Stimulated activated CD4-positive, alpha-beta T cell treated with anti-CD3 and anti-CD28 coated beads, TNF-alpha, amount 100 ng/mL, for 4 hours (primary cell): ENCODE measurements at regions not wholly inside any gene's neighbourhood (a gene's known extent, or its start where the extent isn't known, plus 50 kb on each side); places are given as distances from the start of the nearest gene placed in this dataset.

Experiments
- DNase-seq, 3 experiments: peaks; one replicate each; pipeline ENCODE4 v3.0.0-alpha.2; 2020; ENCODE audit warnings: low read depth in 3 of 3

- DNase-seq = no peak
Measured at GRCh38 chr4:138689593-138689992, 326.0 kb upstream of the NOCT start.

DNA sequence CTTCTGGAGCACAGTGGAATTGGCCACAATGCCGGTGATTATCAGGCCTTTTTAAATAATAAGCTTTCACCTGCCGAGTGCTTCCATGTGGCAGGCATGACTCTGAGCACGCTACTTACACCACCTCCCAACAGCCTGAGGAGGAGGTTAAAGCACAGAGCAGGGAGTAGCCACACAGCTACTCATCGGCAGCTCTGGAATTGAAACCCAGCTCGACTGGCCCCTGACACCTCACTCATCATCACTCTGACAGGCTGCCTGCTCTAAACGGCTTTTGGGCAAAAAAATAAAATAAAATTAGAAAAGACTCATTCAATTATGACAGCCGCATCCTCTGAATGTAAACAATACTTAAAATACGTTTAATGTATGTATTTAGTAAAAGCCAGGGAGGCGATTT lies 326.4 kb upstream of the NOCT start:
- DNase-seq = no peak

- no peak for DNase-seq
Measured at GRCh38 chr4:138688408-138689085, 327.0 kb upstream of the NOCT start.

GRCh38 chr4:138686106-138686835 lies 329.3 kb upstream of the NOCT start:
- DNase-seq = no peak

DNA sequence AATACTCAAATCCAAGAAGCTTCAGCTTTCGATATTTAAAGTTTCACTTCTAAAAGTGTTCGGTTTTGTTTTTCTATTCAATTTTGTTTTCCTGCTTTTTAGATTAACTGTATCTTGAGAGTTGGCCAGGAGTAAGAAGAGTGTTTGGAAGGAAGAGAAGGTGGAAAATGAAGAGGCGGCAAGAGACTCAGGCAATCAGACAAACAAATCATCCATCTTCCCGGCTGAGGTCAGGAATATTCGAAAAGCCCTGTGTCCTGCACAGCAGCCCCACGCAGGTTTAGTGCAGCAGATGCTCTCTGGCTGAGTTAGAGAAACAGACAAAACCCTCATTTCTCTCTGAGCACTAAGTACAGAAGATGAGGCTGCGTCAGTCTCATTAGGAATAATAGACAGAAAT lies 330.3 kb upstream of the NOCT start:
- no peak for DNase-seq

DNA sequence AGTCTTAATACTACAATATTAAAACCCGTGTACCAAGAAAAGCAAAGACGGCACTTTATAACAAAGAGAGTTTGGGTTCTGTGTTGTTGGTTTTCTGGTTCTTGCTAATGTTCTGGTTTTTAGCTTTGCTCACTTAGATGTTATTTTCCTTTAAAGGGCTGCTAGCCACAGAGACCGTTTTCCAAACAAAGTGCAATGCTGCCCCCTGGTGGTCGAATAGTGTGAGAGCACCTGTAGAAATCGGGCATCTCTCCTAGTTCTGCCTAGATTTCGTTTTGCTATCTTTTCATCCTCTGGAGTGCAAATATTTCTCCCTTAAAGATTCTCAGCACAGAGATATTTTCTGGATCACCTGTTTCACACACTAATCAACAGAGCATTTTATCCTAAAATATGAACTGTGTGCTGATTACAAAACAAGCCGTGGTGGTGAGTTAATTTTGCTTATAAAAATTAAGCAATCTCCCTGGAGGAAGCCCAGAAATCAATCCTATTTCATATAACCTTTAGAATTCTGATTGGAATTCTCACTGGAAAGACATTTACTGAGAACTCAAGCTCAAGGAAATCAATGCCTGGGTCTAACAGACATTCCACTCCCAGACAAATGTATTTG lies 334.5 kb upstream of the NOCT start:
- peak; percentile 17 to 57 (median 48) for DNase-seq

GRCh38 chr4:138680256-138680655 lies 335.3 kb upstream of the NOCT start:
- no peak for DNase-seq

- DNase-seq = no peak
Measured at GRCh38 chr4:138678985-138679746, 336.4 kb upstream of the NOCT start.

DNA sequence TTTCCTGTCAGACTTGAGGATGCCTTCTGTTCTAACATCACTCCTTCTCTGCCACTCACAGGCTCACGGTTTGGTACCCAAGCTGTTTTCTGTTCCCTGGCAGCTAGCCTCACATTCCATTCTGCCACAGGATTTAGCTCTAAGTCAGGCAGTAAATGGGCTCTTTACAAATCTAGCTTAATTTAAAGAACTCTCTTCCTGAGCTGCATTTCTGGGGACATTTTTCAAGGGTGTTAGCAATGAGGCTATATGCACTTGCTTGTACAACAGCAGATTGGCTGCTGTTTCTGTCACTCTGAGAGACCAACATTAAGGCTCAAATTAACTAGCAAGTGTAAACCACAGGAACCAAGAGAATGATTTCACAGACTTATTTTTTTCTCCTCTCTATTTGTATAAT lies 337.8 kb upstream of the NOCT start:
- DNase-seq = no peak

GRCh38 chr4:138677212-138677611 lies 338.4 kb upstream of the NOCT start:
- no peak for DNase-seq

- no peak for DNase-seq
Measured at GRCh38 chr4:138675685-138676084, 339.9 kb upstream of the NOCT start.

DNA sequence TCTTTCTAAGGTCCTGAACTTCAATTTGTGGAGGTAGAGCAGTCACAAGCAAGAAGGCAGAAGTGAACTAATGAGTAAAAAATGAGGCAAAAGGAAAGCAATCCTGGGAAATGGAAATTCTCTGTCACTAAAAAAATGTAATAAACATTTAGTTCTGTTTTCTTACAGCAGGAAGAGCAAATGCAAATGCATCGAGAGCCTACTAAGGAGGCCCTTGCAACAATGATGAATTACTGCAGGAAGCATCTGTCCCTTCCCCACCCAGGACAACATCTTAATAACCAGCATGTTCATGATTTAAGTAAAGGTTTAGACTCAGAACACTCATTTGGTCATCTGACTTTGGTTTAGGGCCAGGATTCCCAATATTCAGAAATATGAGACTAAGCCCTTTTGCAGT lies 341.4 kb upstream of the NOCT start:
- no peak for DNase-seq

DNA sequence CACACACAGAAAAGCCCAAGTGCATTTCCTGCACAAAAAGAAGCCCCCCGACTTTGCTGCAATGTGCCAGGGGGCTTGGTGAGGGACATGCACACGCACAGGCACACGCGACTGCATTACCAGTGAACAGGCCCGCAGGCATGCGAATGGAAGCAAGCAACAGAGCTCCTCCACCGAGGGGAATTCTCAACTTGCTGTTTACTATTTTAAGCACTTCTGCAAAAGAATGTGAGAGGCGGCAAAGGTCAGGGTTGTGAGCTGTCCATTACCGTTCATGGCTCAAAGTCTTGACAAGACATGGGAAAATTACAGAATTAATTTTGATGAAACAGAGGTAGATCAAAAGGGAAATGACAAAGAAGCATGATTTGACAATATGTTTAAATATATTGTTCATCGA lies 342.5 kb upstream of the NOCT start:
- no peak for DNase-seq

GRCh38 chr4:138672393-138672976 lies 343.1 kb upstream of the NOCT start:
- DNase-seq = no peak

DNA sequence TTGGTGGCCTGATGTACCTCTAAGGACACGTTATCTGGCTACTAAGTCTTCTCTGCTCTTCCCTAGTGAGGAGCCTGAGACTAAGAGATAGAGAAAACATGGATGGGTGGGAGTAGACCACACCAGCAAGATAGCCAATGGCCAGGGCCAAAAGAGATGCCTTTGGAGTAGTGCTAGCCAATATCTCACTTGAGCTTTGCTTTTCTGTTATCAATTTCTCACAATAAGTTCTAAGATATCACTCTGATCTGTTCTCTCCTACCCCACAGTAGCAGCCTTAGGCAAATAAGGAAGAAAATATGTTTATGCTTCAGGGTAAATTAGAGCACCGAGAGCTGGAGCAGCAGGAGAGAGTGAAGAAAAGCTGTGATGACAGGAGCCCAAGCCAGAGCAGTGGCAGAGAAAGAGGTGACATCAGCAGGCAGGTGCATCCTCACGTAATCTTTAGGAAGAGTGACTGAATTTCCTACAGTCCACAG lies 343.9 kb upstream of the NOCT start:
- no peak for DNase-seq

- DNase-seq = no peak
Measured at GRCh38 chr4:138671106-138671505, 344.5 kb upstream of the NOCT start.

GRCh38 chr4:138670681-138671080 lies 344.9 kb upstream of the NOCT start:
- DNase-seq = no peak

DNA sequence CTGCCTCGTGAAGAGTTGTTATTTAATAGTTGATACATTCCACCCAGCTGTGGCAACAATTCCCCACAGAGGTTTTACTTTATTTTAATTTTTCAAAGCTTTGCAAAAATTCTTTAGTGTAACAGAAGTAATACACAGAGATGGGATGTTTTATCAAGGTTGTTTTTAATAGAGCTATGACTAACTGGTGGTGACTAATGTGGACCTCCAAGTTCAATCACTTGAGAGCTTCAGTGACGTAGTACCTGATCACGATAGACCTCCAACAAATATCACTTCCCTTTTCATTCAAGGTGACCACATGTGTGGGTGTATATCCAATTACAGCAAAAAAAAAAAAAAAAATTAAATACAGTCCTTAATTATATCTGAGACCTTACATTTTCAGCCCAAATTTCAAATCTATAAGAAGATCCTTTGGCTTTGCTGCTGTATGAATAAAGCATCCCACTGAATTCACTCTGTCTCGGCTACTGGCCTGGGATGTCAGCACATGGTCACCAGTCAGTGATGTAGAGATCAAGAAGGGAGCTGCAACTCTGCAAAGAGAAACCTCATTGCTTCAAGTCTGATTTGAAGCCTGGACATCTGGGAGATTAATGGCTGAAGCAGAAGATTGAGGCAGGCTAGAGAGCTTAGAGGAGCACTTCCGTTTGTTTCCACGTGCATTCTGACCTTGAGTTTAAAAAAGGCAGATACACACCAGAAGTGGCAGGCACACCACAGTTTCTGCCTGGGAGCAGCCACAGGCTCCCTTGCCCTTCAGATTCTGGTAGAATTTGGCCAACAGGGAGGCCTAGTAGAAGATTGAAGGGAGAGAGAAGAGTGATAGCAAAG lies 345.9 kb upstream of the NOCT start:
- no peak for DNase-seq

- DNase-seq = no peak
Measured at GRCh38 chr4:138668309-138668708, 347.3 kb upstream of the NOCT start.

GRCh38 chr4:138666366-138666765 lies 349.2 kb upstream of the NOCT start:
- DNase-seq = no peak

GRCh38 chr4:138665851-138666250 lies 349.7 kb upstream of the NOCT start:
- no peak for DNase-seq
